ENCODE measurements at regions not wholly inside any gene's neighbourhood (a gene's known extent, or its start where the extent isn't known, plus 50 kb on each side); places are given as distances from the start of the nearest gene placed in this dataset.

DNA sequence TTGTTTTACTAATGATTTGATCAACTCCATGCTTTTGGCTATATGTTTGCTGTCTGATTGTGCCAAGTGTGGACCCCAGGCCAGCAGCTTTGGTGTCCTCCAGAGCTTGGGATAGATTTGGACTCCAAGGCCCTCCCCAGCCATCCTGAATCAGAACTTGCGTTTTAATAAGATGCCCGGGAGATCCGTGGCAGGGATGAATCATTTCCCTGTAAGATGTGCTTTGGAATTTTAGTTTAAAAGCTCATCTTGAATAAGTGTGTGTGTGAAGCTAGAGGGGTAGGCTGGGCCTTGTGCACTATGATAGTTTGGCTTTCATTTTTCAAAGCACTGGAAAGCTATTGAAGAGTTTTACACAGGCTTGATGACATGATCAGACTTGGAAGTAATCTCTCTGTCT is 66.2 kb upstream of the SDK1 start:
- no peak for DNase-seq (ENCODE audit: low read depth)

DNA sequence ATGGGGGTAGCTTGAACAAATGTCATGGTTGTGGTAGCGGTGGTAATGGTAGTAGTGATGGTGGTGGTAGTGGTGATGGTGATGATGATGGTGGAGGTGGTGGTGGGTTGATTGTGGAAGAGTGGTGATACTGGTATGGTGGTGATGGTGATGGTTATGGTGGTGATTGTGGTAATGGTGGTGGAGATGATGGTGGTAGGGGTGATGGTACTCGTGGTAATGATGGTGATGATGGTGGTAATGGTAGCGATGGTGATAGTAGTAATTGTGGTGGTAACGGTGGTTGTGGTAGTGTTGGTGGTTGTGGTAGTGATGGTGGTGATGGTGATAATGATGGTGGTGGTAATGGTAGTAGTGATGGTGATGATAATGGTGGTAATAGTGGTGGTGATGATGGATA is 65.7 kb upstream of the SDK1 start:
- no peak for DNase-seq (ENCODE audit: low read depth)

DNA sequence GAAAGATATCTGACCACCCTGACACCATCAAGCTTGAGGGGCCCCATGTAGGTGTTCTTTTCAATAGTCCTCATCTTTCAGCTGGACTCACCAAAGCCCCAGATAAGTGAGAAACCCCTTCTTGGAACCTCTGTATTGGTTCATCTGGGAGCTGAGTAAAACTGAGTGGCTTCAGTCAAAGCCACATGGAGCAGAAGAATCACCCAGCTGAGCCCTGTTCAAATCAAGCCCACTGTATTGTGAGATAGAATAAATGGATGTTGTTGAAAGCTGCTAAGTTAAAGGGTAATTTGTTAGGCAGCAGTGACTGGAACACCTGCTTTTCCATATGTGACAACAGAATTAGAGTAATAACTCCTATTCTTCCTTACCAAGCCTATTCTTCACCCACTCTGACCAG is 64.8 kb upstream of the SDK1 start:
- no peak for DNase-seq (ENCODE audit: low read depth)

DNA sequence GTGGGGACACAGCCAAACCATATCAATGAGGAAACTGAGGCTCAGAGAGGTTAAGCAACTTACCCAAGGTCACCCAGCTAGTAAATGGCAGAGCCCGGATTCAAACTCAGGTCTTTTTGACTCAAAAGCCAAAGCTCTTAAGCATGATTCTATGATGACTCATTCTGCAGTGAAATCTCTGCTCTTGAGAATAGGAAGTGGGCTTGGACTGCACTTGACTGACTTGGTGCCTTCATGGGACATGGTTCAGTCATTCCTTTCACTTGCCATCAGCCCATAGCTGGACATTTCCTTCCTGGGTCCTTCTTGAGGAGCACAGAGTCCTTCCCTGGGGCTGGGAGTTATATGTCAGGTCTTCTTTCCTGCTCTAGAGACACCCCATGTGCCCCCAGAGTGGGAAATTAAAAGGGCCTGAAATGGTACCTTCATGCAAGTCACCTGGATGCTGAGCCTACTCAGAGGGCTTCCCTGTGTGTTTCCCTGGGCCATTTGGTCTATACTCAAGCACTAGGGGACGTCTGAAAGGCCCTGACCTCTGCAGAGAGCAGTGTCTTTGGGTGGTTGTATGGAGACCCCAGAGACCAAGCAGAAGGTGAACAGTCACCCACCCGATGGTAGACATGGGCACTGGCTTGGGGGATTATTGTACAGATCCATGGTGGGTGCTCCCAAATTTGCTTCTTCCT is 62.4 kb upstream of the SDK1 start:
- DNase-seq (ENCODE audit: low read depth), result no peak

DNA sequence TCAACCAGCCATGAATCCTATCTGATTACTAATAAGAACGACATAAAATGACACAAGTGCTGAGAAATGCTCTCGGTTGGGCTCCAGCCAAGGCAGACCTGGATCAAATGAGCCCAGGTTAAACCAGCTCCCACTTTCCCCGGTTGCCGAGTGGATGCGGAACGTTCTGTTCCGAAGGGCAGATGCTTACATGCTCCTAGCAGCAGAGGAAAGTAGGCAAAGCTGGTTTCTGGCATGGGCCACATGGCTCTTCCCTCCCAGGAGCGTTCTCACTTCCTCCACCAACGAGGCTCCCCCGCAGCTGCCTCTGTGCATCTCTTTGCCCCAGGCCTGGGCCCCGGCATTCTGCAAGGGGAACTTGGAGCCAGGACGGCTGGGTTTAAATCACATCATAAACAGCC is 61.8 kb upstream of the SDK1 start:
- no peak for DNase-seq (ENCODE audit: low read depth)

DNA sequence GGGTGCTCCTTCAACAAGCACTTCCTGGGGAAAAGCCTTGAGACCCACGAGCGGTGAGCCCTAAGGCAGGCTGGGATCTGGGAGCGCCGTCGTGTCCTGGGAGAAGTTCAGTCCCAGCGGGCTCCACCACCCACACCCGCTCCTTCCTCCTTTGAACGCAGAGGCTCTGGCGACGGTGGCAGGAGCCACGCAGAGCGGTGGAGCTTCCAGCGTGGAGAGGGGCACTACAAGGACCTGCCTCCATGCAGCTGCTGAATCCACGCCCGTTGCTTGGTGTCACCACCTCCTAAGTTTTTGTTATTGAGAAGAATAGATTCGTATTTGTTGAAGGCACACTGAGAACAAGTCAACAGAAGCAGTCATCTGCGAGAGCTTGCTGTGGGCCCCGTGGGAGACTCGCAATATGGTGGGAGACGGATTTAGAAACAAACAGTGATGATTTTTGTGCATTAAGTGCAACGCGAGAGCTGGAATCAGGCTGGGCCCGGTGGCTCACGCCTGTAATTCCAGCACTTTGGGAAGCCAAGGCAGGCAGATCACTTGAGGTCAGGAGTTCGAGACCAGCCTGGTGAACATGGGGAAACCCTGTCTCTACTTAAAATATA is 60.1 kb upstream of the SDK1 start:
- DNase-seq (ENCODE audit: low read depth), result no peak

DNA sequence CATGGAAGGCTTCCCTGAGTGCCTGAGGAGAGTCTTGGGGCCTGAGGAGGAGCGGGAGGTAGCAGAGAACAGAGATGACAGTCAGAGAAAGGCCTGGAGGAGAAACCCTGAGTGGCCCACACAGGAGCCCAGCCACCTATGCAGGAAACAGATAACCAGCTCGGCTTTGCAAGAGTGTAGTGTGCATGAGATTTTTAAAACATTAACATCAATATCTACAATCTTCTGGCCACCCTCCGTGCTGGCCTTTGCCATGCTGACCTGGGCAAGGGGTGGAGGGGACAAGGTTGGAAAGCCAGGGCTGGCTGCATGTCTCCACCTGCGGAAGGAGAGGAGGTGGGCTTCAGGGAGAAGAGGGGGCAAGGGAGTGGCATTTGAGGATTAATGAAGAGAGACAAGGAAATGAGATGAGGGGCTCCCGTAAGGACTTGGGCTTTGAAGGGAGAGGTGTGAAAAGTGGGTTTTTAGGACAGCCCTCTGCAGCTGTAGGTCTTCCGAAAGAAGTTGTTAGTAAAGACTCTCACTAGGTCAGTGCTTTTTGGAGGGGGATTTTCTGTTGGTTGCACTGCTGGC is 59.3 kb upstream of the SDK1 start:
- no peak for DNase-seq (ENCODE audit: low read depth)

DNA sequence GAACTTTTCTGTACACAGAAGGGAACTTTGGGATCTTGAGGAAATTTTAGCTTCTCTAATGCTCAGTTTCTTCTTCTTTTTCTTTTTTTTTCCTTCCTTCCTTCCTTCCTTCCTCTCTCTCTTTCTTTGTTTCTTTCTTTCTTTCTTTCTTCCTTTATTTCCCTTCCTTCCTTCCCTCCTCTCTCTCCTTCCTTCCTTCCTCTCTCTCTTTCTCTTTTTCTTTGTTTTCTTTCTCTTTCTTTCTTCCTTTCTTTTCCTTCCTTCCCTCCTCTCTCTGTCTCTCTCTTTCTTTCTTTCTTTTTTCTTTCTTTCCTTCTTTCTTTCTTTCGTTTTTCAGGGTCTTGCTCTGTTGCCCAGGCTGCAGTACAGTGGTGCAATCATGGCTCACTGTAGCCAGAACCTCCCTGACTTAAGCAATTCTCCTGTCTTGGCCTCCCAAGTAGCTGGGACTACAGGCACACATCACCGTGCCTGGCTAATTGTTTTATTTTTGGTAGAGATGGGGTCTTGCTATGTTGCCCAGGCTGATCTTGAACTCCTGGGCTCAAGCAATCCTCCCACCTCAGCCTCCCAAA is 58.6 kb upstream of the SDK1 start:
- DNase-seq (ENCODE audit: low read depth), result no peak

DNA sequence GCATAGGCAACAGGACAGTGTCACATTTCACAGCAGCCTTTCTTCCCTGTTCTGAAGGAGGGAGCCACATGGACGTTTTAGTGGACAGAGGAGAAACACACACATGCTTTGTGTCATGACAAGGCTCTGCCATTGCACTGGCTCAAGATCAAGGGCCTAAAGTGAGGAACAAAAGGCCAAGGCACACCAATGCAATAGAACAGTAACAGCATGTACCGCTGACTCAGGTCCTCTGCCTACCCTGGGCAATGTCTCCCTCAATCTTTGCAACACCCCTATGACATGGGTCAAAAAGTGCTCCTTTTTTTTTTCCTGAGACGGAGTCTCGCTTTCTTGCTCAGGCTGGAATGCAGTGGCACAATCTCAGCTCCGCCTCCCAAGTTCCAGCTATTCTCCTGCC is 57.8 kb upstream of the SDK1 start:
- no peak for DNase-seq (ENCODE audit: low read depth)

DNA sequence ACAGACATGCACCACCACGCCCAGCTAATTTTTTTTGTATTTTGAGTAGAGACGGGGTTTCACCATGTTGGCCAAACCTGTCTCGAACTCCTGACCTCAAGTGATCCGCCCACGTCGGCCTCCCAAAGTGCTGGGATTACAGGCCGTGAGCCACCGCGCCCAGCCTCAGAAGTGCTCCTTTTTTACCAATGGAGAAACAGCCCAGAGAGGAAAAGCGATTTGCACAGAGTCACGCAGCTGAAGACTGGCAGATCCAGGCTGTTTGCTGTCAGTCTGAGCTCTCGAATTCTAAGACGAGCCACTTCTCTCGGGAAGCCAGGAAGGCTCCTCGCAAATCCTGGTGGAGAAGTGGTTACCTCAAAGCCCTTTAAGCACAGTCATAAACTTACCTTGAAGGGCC is 57.4 kb upstream of the SDK1 start:
- DNase-seq (ENCODE audit: low read depth), result no peak

DNA sequence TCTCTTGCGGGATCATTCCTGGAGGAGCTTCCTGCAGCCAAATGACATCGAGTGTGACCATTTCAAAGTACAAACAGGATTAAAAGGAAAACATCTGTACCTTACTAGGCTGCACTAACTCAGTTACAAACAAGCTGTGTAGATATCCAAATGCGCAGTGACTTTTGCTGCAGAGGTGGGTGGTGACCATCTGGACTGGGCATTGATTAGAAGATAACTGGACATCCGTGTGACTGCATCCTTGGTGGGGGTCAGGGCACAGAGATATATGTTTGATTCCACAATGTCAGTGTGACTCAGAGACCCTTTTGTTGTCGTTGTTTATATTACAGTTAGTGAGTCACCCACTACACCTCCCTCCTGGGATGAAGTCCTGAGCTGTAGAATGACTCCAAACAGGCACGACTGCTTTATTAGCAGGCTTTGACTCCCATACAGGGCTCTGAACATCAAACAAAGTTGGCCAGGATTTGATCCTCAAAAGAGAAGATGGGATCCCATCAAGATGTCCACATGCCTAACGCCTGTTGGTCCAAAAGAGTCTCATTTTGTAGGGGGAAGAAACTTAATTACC is 56.7 kb upstream of the SDK1 start:
- no peak for DNase-seq (ENCODE audit: low read depth)

DNA sequence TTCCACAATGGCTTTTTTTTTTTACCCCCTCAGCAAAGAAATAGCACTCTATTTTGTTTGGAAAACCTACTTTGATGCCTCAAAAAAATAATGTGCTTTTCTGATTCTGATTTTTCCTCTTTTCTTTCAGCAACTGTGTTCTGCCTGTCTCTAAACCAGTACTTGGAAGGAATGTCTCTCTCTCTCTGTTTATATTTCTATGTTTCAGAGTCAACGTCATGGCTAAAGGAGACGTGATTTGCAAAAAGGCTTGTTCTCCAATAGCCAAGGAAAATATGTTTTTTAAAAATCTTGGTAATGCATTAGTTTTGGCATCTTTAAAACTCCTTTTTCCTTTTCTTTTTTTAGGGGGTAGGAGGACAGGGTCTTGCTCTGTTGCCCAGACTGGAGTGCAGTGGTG is 56.0 kb upstream of the SDK1 start:
- DNase-seq (ENCODE audit: low read depth), result no peak

DNA sequence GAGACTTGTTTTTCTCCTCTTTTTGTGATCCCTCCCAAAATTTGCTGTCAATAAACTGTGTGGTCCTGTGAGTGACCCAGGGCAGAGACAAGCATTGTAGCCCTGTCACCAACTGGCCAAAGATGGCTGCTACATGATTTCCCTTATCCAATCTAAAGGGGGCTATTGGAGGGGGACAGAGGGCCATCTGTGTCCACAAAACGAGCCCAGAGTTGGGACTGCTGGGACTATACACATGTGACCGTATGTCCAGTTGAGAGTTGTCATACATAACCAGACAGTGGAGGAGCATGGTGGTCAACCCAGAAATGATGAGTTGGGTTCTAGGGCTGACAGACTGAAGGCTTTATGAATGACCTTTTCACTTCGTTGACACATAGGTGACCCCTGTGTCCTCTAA is 55.3 kb upstream of the SDK1 start:
- no peak for DNase-seq (ENCODE audit: low read depth)

DNA sequence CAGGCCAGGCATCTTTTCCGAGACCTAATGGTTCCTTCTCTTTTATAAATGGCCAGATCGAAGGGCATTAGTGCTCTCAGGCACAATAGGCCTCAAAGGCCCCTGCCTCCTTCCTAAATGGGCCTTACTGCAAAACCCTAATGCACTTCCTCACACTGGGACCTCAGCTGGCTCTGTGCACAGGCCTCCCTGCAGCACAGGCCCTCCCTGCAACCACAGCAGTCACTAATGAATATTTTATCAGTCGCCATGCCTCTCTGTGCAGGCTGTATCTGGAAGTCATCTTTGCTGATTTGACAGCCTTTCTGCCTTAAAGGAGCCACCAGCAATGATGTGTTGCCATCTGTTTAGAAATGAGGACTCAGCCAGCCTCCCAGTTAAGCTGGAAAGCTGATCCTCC is 54.9 kb upstream of the SDK1 start:
- no peak for DNase-seq (ENCODE audit: low read depth)

DNA sequence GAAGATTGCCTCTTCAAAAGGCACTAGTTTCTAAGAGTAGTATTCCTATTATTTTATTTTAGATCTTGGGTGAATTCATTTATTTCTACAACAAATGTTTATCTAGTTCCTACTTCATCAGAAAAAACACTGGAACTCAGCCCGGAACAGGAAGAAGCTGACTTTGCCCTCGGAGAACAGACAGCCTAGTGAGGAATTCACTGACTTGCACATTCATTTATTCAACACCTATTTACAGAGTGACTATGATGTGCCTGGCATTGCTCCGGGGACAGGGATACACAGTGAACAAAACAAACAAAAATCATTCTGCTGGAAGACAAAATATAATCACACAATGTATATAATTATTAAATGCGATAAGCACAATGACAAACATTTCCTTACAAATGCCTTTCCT is 54.4 kb upstream of the SDK1 start:
- DNase-seq (ENCODE audit: low read depth), result no peak

DNA sequence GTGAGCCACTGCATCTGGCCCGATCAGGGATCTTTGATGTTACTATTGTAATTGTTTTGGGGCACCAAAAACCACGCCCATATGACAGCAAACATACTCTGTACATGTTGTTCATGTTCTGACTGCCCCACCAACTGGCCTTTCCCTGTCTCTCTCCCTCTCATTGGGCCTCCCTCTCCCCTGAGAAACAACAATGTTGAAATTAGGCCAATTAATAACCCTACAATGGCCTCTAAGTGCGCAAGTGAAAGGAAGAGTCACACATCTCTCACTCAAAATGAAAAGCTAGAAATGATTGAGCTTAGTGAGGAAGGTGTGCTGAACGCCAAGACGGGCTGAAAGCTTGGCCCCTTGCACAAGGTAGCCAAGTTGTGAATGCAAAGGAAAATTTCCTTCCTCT is 50.3 kb upstream of the SDK1 start:
- no peak for DNase-seq (ENCODE audit: low read depth)
